ENCODE measurements at regions not wholly inside any gene's neighbourhood (a gene's known extent, or its start where the extent isn't known, plus 50 kb on each side); places are given as distances from the start of the nearest gene placed in this dataset.
"Not testable (repeated sequence)": the region's sequence is repeated elsewhere in the genome, so short reads cannot be mapped to it uniquely, and the experiment has no call there.

- CTCF ChIA-PET; H3K9ac ChIP-seq (ENCODE audit: low read depth, low read length); in situ Hi-C loops (cut with MboI; ENCODE audit: low sequenced_read_pairs); H3K23ac ChIP-seq (ENCODE audit: low read depth, low read length); H3K4me2 ChIP-seq (ENCODE audit: low read depth, low read length); dilution Hi-C loops (cut with HindIII; ENCODE audit: low sequenced_read_pairs, unreplicated experiment); H3K79me1 ChIP-seq (ENCODE audit: low read depth in 1 of 2, low read length in 2 of 2); H3K9me1 ChIP-seq (ENCODE audit: insufficient read depth, low read length); H2BK5ac ChIP-seq (ENCODE audit: low read depth, low read length, poor library complexity, severe bottlenecking); H4K5ac ChIP-seq (ENCODE audit: low read depth, low read length); H2BK15ac ChIP-seq (ENCODE audit: low read depth, low read length); H3K4me1 ChIP-seq (ENCODE audit: control insufficient read depth, insufficient read depth, low read length); H3K36me3 ChIP-seq (ENCODE audit: control insufficient read depth, insufficient read depth, low read length); POLR2A ChIA-PET (ENCODE audit: unreplicated experiment); DNase-seq; H2AFZ ChIP-seq (replicated peaks; ENCODE audit: low read length, poor library complexity); H4K20me1 ChIP-seq (ENCODE audit: insufficient read depth, low read length); H3K27me3 ChIP-seq (ENCODE audit: control insufficient read depth, insufficient read depth, low read length); H4K91ac ChIP-seq (ENCODE audit: insufficient read depth, low read depth, low read length); H3K18ac ChIP-seq (ENCODE audit: low read depth, low read length); H2BK120ac ChIP-seq (ENCODE audit: low read depth, low read length); ATAC-seq (ENCODE audit: low read depth); H3K9me3 ChIP-seq (ENCODE audit: control insufficient read depth, insufficient read depth, low read length); H3K4me3 ChIP-seq (ENCODE audit: insufficient read depth, low read depth, low read length); H3K14ac ChIP-seq (replicated peaks; ENCODE audit: low read depth, low read length); H2AK5ac ChIP-seq (ENCODE audit: low read depth, low read length); BruUV-seq (replicated peaks); H2BK20ac ChIP-seq (ENCODE audit: low read depth, low read length); H3K4ac ChIP-seq (ENCODE audit: low read depth, low read length); H3K56ac ChIP-seq (ENCODE audit: extremely low read depth, insufficient read depth, low read length); intact Hi-C loops (cut with micrococcal nuclease); H2AK9ac ChIP-seq (replicated peaks; ENCODE audit: low read depth, low read length, poor library complexity); H4K8ac ChIP-seq (ENCODE audit: low read depth in 2 of 2, low read length in 2 of 2); H3K27ac ChIP-seq (ENCODE audit: insufficient read depth, low read length): not testable (repeated sequence)
- no CpG with 5 or more reads among the region's 16 CpGs for WGBS, 2 experiments (ENCODE audit: extremely low coverage in 2 of 2, insufficient read length in 1 of 2)
Observed at GRCh38 chr2:154947416-154947815, 248.9 kb downstream of the KCNJ3 start.

Measured in IMR-90 (cell line).